Activated CD8-positive, alpha-beta memory T cell treated with anti-CD3 and anti-CD28 coated beads, Interleukin-2, amount 50 U/mL, for 24 hours (primary cell): ENCODE measurements at regions not wholly inside any gene's neighbourhood (a gene's known extent, or its start where the extent isn't known, plus 50 kb on each side); places are given as distances from the start of the nearest gene placed in this dataset.

ENCODE experiments used
- DNase-seq: peaks from one replicate; pipeline ENCODE4 v3.0.0-alpha.2; 2020; ENCODE audit errors: extremely low read depth

GRCh38 chr6:110033101-110033500, 55.0 kb downstream of the GPR6 start:
- DNase-seq: no peak

GRCh38 chr6:110033749-110034666, 55.9 kb downstream of the GPR6 start:
- DNase-seq: no peak

- DNase-seq: no peak
These were observed 56.5 kb downstream of the GPR6 start for GRCh38 chr6:110034667-110035036.

- no peak for DNase-seq
These were observed 57.2 kb downstream of the GPR6 start for GRCh38 chr6:110035321-110035720.

GRCh38 chr6:110036408-110037302, 58.5 kb downstream of the GPR6 start:
- no peak for DNase-seq

- DNase-seq: no peak
These were observed 59.7 kb downstream of the GPR6 start for GRCh38 chr6:110037726-110038295.

- peak; percentile 51 for DNase-seq
These were observed 61.4 kb downstream of the GPR6 start for GRCh38 chr6:110039364-110039980.

- DNase-seq: no peak
These were observed 61.9 kb downstream of the GPR6 start for GRCh38 chr6:110039981-110040383.

- DNase-seq: no peak
These were observed 62.6 kb downstream of the GPR6 start for GRCh38 chr6:110040716-110041115.

GRCh38 chr6:110041126-110041525, 63.0 kb downstream of the GPR6 start:
- no peak for DNase-seq

- no peak for DNase-seq
These were observed 63.7 kb downstream of the GPR6 start for GRCh38 chr6:110041830-110042229.

- DNase-seq: no peak
These were observed 64.7 kb downstream of the GPR6 start for GRCh38 chr6:110042670-110043296.

- DNase-seq: no peak
These were observed 65.4 kb downstream of the GPR6 start for GRCh38 chr6:110043366-110043994.

GRCh38 chr6:110044096-110044495, 66.0 kb downstream of the GPR6 start:
- no peak for DNase-seq

GRCh38 chr6:110044622-110045021, 66.5 kb downstream of the GPR6 start:
- DNase-seq: no peak

- DNase-seq: no peak
These were observed 70.2 kb downstream of the GPR6 start for GRCh38 chr6:110048221-110048875.

GRCh38 chr6:110049696-110050439, 71.8 kb downstream of the GPR6 start:
- no peak for DNase-seq
